ENCODE measurements at regions not wholly inside any gene's neighbourhood (a gene's known extent, or its start where the extent isn't known, plus 50 kb on each side); places are given as distances from the start of the nearest gene placed in this dataset.

DNA sequence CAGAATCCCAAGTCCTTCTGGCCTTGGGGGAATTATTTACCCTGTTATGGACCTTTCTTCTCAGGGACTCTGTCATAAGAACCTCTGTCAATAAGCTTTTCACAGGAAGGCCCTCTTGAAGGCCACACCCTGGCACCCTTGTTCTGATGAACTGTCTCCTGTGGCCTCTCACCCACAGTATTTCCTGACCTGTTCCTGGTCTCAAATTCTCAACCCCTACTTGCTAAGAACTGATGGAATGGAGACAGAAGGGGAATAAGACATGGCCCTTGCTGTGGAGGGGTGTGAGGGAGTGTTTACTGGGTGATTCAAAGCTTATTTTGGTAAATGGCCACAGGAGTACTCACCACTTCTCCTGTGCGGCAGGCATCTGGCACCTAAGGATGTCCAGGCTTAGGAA lies 1082.9 kb downstream of the BCL11B start:
- dilution Hi-C loops (cut with HindIII; ENCODE audit: low sequenced_read_pairs, unreplicated experiment) = no loop called here
- in situ Hi-C loops (cut with MboI; ENCODE audit: low sequenced_read_pairs) = no loop called here
- H4K91ac ChIP-seq (ENCODE audit: insufficient read depth, low read depth, low read length) = no peak overlapping the region

More for the DNA sequence above, 1082.9 kb downstream of the BCL11B start:
- H3K14ac ChIP-seq (replicated peaks; ENCODE audit: low read depth, low read length) = no peak overlapping the region
- H3K36me3 ChIP-seq (ENCODE audit: control insufficient read depth, insufficient read depth, low read length) = no peaks in the 10 kb centered on the region
- no TSS peak for BruUV-seq (replicated peaks)
- H3K4ac ChIP-seq (ENCODE audit: low read depth, low read length) = no peak overlapping the region
- no peak overlapping the region for H3K4me2 ChIP-seq (ENCODE audit: low read depth, low read length)
- no peak overlapping the region for H2BK15ac ChIP-seq (ENCODE audit: low read depth, low read length)
- H3K18ac ChIP-seq (ENCODE audit: low read depth, low read length) = no peak overlapping the region
- no peak overlapping the region for H3K56ac ChIP-seq (ENCODE audit: extremely low read depth, insufficient read depth, low read length)
- H2AK9ac ChIP-seq (replicated peaks; ENCODE audit: low read depth, low read length, poor library complexity) = no peak overlapping the region
- no peak overlapping the region for H2BK5ac ChIP-seq (ENCODE audit: low read depth, low read length, poor library complexity, severe bottlenecking)
- H3K23ac ChIP-seq (ENCODE audit: low read depth, low read length) = no peak overlapping the region
- H2BK120ac ChIP-seq (ENCODE audit: low read depth, low read length) = no peak overlapping the region
- intact Hi-C loops (cut with micrococcal nuclease) = no loop called here
- peaks cover 19% of the 10 kb centered on the region for H3K9me3 ChIP-seq (ENCODE audit: control insufficient read depth, insufficient read depth, low read length)
- no peaks in the 10 kb centered on the region for H3K79me1 ChIP-seq (ENCODE audit: low read depth in 1 of 2, low read length in 2 of 2)
- no peak overlapping the region for H4K8ac ChIP-seq (ENCODE audit: low read depth in 2 of 2, low read length in 2 of 2)
- no peaks in the 10 kb centered on the region for H3K27me3 ChIP-seq (ENCODE audit: control insufficient read depth, insufficient read depth, low read length)
- H3K27ac ChIP-seq (ENCODE audit: insufficient read depth, low read length) = no peak overlapping the region
- no peaks in the 10 kb centered on the region for H3K9me1 ChIP-seq (ENCODE audit: insufficient read depth, low read length)
- H3K9ac ChIP-seq (ENCODE audit: low read depth, low read length) = no peak overlapping the region
- no peak overlapping the region for H2AK5ac ChIP-seq (ENCODE audit: low read depth, low read length)
- H4K5ac ChIP-seq (ENCODE audit: low read depth, low read length) = no peak overlapping the region
- ChIA-PET CTCF (no interaction called here), POLR2A (ENCODE audit: unreplicated experiment) (no interaction called here)
- no peaks in the 10 kb centered on the region for H4K20me1 ChIP-seq (ENCODE audit: insufficient read depth, low read length)
- ATAC-seq (ENCODE audit: low read depth) (no peak), DNase-seq (no peak)
- H2BK20ac ChIP-seq (ENCODE audit: low read depth, low read length) = no peak overlapping the region
- no CpG with 5 or more reads among the region's 1 CpG for WGBS, 2 experiments (ENCODE audit: extremely low coverage in 2 of 2, insufficient read length in 1 of 2)
- H3K4me3 ChIP-seq (ENCODE audit: insufficient read depth, low read depth, low read length) = no peak overlapping the region
- TF ChIP-seq RCOR1 (IDR thresholded peaks at IDR 0.05; ENCODE audit: insufficient replicate concordance, low read length) = no peak
- TF ChIP-seq FOS (IDR thresholded peaks at IDR 0.05; ENCODE audit: low read depth, low read length) = no peak
- no peak for TF ChIP-seq CEBPB (IDR thresholded peaks at IDR 0.05; ENCODE audit: low read depth, low read length)
- no peak for TF ChIP-seq MXI1 (IDR thresholded peaks at IDR 0.05; ENCODE audit: borderline replicate concordance, low read depth, low read length)
- TF ChIP-seq MAFK (IDR thresholded peaks at IDR 0.05; ENCODE audit: low read depth, low read length) = no peak
- TF ChIP-seq, protein P1, sequence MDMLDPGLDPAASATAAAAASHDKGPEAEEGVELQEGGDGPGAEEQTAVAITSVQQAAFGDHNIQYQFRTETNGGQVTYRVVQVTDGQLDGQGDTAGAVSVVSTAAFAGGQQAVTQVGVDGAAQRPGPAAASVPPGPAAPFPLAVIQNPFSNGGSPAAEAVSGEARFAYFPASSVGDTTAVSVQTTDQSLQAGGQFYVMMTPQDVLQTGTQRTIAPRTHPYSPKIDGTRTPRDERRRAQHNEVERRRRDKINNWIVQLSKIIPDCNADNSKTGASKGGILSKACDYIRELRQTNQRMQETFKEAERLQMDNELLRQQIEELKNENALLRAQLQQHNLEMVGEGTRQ (IDR thresholded peaks at IDR 0.05; ENCODE audit: low read depth, low read length) = no peak
- no peak for TF ChIP-seq RAD21 (IDR thresholded peaks at IDR 0.05; ENCODE audit: low read length)
- no peak for TF ChIP-seq CHD1 (IDR thresholded peaks at IDR 0.05; ENCODE audit: low read depth, low read length)
- no peak for TF ChIP-seq POLR2A (IDR thresholded peaks at IDR 0.05; ENCODE audit: low read depth, low read length)
- TF ChIP-seq SMC3 (IDR thresholded peaks at IDR 0.05; ENCODE audit: low read depth, low read length) = no peak
- TF ChIP-seq, protein P2, sequence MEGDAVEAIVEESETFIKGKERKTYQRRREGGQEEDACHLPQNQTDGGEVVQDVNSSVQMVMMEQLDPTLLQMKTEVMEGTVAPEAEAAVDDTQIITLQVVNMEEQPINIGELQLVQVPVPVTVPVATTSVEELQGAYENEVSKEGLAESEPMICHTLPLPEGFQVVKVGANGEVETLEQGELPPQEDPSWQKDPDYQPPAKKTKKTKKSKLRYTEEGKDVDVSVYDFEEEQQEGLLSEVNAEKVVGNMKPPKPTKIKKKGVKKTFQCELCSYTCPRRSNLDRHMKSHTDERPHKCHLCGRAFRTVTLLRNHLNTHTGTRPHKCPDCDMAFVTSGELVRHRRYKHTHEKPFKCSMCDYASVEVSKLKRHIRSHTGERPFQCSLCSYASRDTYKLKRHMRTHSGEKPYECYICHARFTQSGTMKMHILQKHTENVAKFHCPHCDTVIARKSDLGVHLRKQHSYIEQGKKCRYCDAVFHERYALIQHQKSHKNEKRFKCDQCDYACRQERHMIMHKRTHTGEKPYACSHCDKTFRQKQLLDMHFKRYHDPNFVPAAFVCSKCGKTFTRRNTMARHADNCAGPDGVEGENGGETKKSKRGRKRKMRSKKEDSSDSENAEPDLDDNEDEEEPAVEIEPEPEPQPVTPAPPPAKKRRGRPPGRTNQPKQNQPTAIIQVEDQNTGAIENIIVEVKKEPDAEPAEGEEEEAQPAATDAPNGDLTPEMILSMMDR (conservative IDR thresholded peaks at IDR 0.05; ENCODE audit: low read depth, low read length) = no peak
- TF ChIP-seq, protein P3, sequence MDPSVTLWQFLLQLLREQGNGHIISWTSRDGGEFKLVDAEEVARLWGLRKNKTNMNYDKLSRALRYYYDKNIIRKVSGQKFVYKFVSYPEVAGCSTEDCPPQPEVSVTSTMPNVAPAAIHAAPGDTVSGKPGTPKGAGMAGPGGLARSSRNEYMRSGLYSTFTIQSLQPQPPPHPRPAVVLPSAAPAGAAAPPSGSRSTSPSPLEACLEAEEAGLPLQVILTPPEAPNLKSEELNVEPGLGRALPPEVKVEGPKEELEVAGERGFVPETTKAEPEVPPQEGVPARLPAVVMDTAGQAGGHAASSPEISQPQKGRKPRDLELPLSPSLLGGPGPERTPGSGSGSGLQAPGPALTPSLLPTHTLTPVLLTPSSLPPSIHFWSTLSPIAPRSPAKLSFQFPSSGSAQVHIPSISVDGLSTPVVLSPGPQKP (IDR thresholded peaks at IDR 0.05; ENCODE audit: borderline replicate concordance, low read depth, low read length) = no peak
- TF ChIP-seq MAZ (IDR thresholded peaks at IDR 0.05; ENCODE audit: borderline replicate concordance, low read depth, low read length) = no peak
- H2AFZ ChIP-seq (replicated peaks; ENCODE audit: low read length, poor library complexity) = no peak overlapping the region
- H3K4me1 ChIP-seq (ENCODE audit: control insufficient read depth, insufficient read depth, low read length) = no peaks in the 10 kb centered on the region

All from IMR-90 (cell line).